ENCODE measurements at regions not wholly inside any gene's neighbourhood (a gene's known extent, or its start where the extent isn't known, plus 50 kb on each side); places are given as distances from the start of the nearest gene placed in this dataset.

- TF ChIP-seq CTCF (IDR thresholded peaks at IDR 0.05): no peak
- TF ChIP-seq POLR2A (IDR thresholded peaks at IDR 0.05): no peak
- TF ChIP-seq POLR2AphosphoS5 (IDR thresholded peaks at IDR 0.05; ENCODE audit: insufficient read depth in 1 of 2, low read depth in 1 of 2): no peak
Observed at GRCh38 chr15:31266712-31267111, 59.9 kb upstream of the KLF13 start.
